Fibroblast of lung (primary cell): ENCODE measurements at regions not wholly inside any gene's neighbourhood (a gene's known extent, or its start where the extent isn't known, plus 50 kb on each side); places are given as distances from the start of the nearest gene placed in this dataset.

ENCODE experiments used
- EZH2 ChIP-seq: IDR thresholded peaks from 2 replicates; pipeline ENCODE4 v1.5.1; 2012; ENCODE audit warnings: low read length, control low read depth, mild to moderate bottlenecking; ENCODE audit errors: missing control alignments
- TF ChIP-seq, protein P1 (sequence below), 2 donors: IDR thresholded peaks in 1 of 2; conservative IDR thresholded peaks in 1 of 2; 1 replicate in 1 of 2; 2 replicates in 1 of 2; pipeline ENCODE4 v1.5.1; 2011 to 2012; ENCODE audit warnings: low read length in 2 of 2, control low read depth in 1 of 2, inconsistent platforms in 1 of 2, low read depth in 1 of 2, mild to moderate bottlenecking in 1 of 2

DNA sequence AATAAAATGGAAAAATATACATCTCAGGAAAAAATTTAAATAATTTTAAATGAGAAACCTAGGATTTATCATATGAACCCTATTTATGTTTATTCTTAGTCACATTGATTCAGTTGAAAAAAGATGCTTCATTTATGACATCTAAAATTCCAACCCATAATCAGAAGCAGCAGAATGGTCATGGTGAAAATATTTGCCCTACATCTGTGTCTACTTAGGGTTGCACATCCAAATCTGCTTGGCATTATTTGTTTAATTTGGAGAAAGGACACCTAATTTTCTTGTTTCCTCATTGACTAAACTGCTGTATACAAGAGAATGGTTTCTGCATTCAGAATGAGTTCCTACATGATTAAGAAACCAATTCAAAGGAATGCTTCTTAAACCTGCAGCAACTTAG lies 72.9 kb upstream of the SKAP2 start:
- TF ChIP-seq, protein P1, sequence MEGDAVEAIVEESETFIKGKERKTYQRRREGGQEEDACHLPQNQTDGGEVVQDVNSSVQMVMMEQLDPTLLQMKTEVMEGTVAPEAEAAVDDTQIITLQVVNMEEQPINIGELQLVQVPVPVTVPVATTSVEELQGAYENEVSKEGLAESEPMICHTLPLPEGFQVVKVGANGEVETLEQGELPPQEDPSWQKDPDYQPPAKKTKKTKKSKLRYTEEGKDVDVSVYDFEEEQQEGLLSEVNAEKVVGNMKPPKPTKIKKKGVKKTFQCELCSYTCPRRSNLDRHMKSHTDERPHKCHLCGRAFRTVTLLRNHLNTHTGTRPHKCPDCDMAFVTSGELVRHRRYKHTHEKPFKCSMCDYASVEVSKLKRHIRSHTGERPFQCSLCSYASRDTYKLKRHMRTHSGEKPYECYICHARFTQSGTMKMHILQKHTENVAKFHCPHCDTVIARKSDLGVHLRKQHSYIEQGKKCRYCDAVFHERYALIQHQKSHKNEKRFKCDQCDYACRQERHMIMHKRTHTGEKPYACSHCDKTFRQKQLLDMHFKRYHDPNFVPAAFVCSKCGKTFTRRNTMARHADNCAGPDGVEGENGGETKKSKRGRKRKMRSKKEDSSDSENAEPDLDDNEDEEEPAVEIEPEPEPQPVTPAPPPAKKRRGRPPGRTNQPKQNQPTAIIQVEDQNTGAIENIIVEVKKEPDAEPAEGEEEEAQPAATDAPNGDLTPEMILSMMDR (conservative IDR thresholded peaks at IDR 0.05 in 1 of 2, IDR thresholded peaks at IDR 0.05 in 1 of 2; ENCODE audit: low read depth in 1 of 2, low read length in 2 of 2): no peak
- TF ChIP-seq EZH2: no peak
